ENCODE measurements at regions not wholly inside any gene's neighbourhood (a gene's known extent, or its start where the extent isn't known, plus 50 kb on each side); places are given as distances from the start of the nearest gene placed in this dataset.

GRCh38 chr4:23149815-23150214 lies 457.1 kb downstream of the GBA3 start:
- no peak for TF ChIP-seq CTCF (IDR thresholded peaks at IDR 0.05; ENCODE audit: low read depth, low read length, missing control alignments)
- no peak for DNase-seq (ENCODE audit: low read depth)
- in situ Hi-C loops (cut with HindIII; ENCODE audit: low sequenced_read_pairs), result loop anchor here (25.0 kb wide), 1 partner anchor 1262 kb away; no protein-coding TSS in a partner anchor
- H3K4me3 ChIP-seq (ENCODE audit: low read depth, low read length), result no peak overlapping the region

- no peak overlapping the region for H3K4me3 ChIP-seq (ENCODE audit: low read depth, low read length)
- in situ Hi-C loops (cut with HindIII; ENCODE audit: low sequenced_read_pairs), result loop anchor here (25.0 kb wide), 1 partner anchor 1268 kb away; no protein-coding TSS in a partner anchor
- no peak for DNase-seq (ENCODE audit: low read depth)
- no peak for TF ChIP-seq CTCF (IDR thresholded peaks at IDR 0.05; ENCODE audit: low read depth, low read length, missing control alignments)
Measured at GRCh38 chr4:23144707-23145106, 452.0 kb downstream of the GBA3 start.

- in situ Hi-C loops (cut with HindIII; ENCODE audit: low sequenced_read_pairs), result loop anchor here (25.0 kb wide), 1 partner anchor 1276 kb away; no protein-coding TSS in a partner anchor
- DNase-seq (ENCODE audit: low read depth), result peak; percentile 59
- peak; percentile 87 for TF ChIP-seq CTCF (IDR thresholded peaks at IDR 0.05; ENCODE audit: low read depth, low read length, missing control alignments)
- no peak overlapping the region for H3K4me3 ChIP-seq (ENCODE audit: low read depth, low read length)
Measured at GRCh38 chr4:23135792-23136645, 443.3 kb downstream of the GBA3 start.

GRCh38 chr4:23134331-23134730 lies 441.6 kb downstream of the GBA3 start:
- DNase-seq (ENCODE audit: low read depth), result no peak
- no peak overlapping the region for H3K4me3 ChIP-seq (ENCODE audit: low read depth, low read length)
- in situ Hi-C loops (cut with HindIII; ENCODE audit: low sequenced_read_pairs), result loop anchor here (25.0 kb wide), 1 partner anchor 1278 kb away; no protein-coding TSS in a partner anchor
- no peak for TF ChIP-seq CTCF (IDR thresholded peaks at IDR 0.05; ENCODE audit: low read depth, low read length, missing control alignments)

GRCh38 chr4:23130845-23131244 lies 438.1 kb downstream of the GBA3 start:
- in situ Hi-C loops (cut with HindIII; ENCODE audit: low sequenced_read_pairs), result loop anchor here (25.0 kb wide), 1 partner anchor 1281 kb away; no protein-coding TSS in a partner anchor
- no peak for DNase-seq (ENCODE audit: low read depth)
- no peak for TF ChIP-seq CTCF (IDR thresholded peaks at IDR 0.05; ENCODE audit: low read depth, low read length, missing control alignments)

GRCh38 chr4:23125118-23125517 lies 432.4 kb downstream of the GBA3 start:
- no peak for TF ChIP-seq CTCF (IDR thresholded peaks at IDR 0.05; ENCODE audit: low read depth, low read length, missing control alignments)
- no peak overlapping the region for H3K4me3 ChIP-seq (ENCODE audit: low read depth, low read length)
- in situ Hi-C loops (cut with HindIII; ENCODE audit: low sequenced_read_pairs), result loop anchor here (25.0 kb wide), 1 partner anchor 1287 kb away; no protein-coding TSS in a partner anchor
- DNase-seq (ENCODE audit: low read depth), result no peak

More at GRCh38 chr4:23130845-23131244, 438.1 kb downstream of the GBA3 start:
- no peak overlapping the region for H3K4me3 ChIP-seq (ENCODE audit: low read depth, low read length)

All from astrocyte of the cerebellum (primary cell).